GM19023 (cell line): ENCODE measurements at regions not wholly inside any gene's neighbourhood (a gene's known extent, or its start where the extent isn't known, plus 50 kb on each side); places are given as distances from the start of the nearest gene placed in this dataset.
"Not testable (repeated sequence)": the region's sequence is repeated elsewhere in the genome, so short reads cannot be mapped to it uniquely, and the experiment has no call there.

Source experiments
- ATAC-seq: cut with Tn5 transposase; IDR thresholded peaks from one replicate; pipeline ENCODE4 v1.9.1; 2021; ENCODE audit warnings: mild to moderate bottlenecking, moderate library complexity; ENCODE audit not compliant: unreplicated experiment

GRCh38 chr5:17755406-17755805 is 121.1 kb downstream of the TAF11L14 start:
- not testable (repeated sequence) for ATAC-seq

- no peak for ATAC-seq
These were observed 127.1 kb downstream of the TAF11L14 start for GRCh38 chr5:17761326-17761725.

DNA sequence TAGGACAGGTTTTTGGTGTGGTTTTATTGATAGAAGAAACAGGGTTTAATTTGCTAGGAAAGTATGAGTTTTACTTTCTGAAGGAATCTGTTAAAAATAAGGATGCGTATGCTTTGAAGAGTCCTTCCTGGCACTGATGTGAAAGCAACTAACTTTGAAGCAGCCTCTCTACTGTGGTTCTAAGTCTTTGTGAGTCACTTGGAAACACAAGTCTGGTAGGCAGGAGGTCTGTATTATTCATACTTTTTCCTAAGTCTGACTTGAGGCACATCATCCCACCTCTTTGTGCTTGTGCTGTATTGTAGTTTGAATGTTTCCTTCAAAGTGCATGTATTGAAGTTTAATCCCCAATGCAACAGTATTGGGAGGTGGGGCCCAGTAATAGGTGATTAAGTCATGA is 129.0 kb downstream of the TAF11L14 start:
- ATAC-seq: no peak

- ATAC-seq: no peak
These were observed 131.8 kb downstream of the TAF11L14 start for GRCh38 chr5:17766031-17766430.

- ATAC-seq: no peak
These were observed 135.0 kb downstream of the TAF11L14 start for GRCh38 chr5:17769277-17769676.

- ATAC-seq: no peak
These were observed 138.0 kb downstream of the TAF11L14 start for GRCh38 chr5:17772232-17772631.

GRCh38 chr5:17785774-17786173 is 151.5 kb downstream of the TAF11L14 start:
- no peak for ATAC-seq

GRCh38 chr5:17788351-17788750 is 154.1 kb downstream of the TAF11L14 start:
- no peak for ATAC-seq

GRCh38 chr5:17794201-17794600 is 159.9 kb downstream of the TAF11L14 start:
- ATAC-seq: no peak

DNA sequence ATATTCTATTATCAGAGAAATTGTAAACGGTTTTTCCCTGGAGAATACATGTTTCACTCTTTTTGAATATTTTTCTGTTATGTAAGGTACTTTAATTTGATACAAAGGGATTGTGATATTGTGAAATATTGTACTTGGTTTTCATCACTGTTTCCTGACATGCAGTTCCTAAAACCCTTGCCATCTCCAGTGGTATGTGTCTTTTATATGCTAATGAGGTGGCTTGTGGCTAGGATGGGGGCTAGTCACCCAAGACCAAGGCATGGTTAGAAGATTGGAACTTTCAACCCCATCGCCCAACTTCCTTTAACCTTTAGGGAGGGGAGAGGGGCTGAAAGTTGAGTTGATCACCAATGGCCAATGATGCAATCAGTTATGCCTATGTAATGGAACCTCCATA is 160.6 kb downstream of the TAF11L14 start:
- ATAC-seq: no peak

- no peak for ATAC-seq
These were observed 161.9 kb downstream of the TAF11L14 start for GRCh38 chr5:17796142-17796541.

- no peak for ATAC-seq
These were observed 162.6 kb downstream of the TAF11L14 start for GRCh38 chr5:17796757-17797396.

- ATAC-seq: no peak
These were observed 165.3 kb downstream of the TAF11L14 start for GRCh38 chr5:17799521-17799920.

DNA sequence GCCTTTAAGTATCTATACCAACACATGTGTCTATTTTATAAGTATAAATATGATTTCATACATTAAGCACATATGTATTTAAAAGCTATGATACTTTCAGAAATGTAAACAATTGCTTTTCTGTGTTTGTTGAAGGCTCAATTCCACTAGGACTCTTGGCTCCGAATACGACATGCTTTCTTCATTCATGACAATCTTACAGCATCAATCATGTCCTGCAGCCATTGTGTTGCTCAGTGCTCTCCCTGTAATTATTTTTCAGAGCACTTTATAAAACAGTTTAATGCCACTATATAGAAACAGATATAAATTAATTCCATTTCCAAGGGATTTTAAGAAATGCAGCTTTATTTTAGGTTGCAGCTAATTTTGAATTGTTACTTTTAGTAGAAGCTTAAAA is 167.3 kb downstream of the TAF11L14 start:
- ATAC-seq: no peak

GRCh38 chr5:17802256-17802655 is 168.0 kb downstream of the TAF11L14 start:
- ATAC-seq: no peak

- no peak for ATAC-seq
These were observed 169.7 kb downstream of the TAF11L14 start for GRCh38 chr5:17803971-17804370.

DNA sequence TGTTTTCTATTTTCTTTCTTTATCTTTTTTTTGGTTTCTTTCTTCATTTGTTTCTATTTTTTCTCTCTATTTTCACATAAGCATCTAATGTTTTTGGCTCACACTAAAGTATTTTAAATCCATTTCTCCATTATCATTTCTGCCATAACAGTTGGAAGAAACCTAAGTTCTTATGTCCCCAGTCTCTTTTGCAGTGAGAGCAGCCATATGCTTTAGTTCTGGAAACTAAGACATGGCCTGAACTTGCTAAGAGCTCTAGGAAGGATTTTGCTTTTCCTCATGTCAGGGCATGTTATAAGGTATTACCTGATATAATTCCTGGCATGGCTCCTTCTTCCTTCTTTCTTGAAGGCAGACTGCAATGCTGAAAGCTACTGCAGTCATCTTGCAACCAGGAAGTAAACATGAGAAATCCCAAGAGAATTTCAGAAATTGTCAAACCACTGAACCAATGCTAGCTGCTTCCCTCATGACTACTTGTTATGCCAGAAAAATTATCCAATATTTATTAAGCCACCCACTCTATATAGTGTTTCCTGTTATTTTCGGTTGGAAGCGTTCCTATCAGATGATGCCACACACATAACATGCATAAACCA is 171.1 kb downstream of the TAF11L14 start:
- no peak for ATAC-seq

DNA sequence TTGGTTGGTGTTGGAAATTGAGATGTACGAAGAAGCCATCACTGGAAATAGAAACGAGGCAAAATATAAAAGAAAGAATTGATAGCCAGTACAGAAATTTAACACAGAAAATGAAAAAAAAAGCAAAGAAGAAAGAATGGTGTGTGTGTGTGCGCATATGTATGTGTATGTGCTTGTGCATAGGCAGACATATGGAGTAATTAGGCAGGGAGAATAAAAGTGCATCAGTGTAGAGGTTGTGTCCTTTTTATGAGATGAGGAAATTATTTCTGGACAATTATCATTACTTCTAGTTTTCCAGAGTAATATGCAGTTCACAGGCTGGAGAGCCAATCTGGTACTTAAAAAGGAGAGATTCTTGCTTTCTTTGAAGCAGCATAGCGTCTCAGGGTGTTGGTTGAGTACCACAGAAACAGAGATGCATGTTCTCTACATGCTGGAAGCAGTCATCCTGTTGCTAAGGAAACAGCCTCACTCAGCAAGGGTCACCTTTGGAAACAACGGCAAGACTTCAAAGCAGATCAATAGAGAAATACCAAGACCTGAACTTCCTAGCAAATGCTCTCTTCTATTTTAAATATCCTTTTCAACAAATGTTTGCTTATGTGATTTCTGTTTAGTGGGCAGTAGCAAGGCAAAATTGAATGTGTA is 172.7 kb downstream of the TAF11L14 start:
- no peak for ATAC-seq

GRCh38 chr5:17808566-17808965 is 174.3 kb downstream of the TAF11L14 start:
- ATAC-seq: no peak

DNA sequence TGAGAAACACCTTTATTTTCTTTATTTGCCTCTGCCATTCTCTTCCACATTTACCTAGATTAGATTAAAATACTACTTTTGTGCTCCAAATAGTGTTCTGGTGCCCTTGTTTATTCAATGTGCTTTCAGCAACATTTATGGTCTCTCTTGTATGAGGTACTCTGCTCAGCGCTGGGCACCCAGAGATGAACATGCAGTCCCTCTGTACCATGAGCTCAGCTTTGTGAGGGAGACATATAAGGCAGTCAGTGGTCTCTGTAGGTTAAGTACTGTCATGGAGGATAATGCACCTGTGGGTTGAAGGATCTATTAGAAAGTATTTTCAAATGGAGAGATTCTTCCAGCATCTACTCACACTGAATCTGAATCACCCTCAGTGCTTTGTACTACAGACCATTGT is 176.5 kb downstream of the TAF11L14 start:
- no peak for ATAC-seq

GRCh38 chr5:17813214-17813613 is 179.0 kb downstream of the TAF11L14 start:
- ATAC-seq: no peak

DNA sequence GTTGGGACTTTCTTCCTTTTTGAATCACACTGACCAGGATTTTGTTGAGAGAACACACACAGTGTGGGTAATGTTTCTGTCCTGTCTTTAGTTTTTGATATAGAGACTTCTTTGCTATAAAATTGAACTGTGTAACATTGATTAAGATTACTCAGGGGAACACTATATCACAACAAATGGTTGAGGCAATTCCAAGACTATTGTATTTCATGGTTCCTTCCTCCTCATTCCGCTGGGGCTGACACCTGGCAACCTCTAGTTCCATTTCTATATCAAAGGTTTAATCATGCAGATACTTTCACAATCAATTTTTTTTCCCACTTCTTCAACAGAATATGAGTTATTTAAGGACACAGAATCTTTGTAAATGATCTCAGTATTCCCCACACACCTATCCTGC is 182.2 kb downstream of the TAF11L14 start:
- no peak for ATAC-seq
